ENCODE measurements at regions not wholly inside any gene's neighbourhood (a gene's known extent, or its start where the extent isn't known, plus 50 kb on each side); places are given as distances from the start of the nearest gene placed in this dataset.

DNA sequence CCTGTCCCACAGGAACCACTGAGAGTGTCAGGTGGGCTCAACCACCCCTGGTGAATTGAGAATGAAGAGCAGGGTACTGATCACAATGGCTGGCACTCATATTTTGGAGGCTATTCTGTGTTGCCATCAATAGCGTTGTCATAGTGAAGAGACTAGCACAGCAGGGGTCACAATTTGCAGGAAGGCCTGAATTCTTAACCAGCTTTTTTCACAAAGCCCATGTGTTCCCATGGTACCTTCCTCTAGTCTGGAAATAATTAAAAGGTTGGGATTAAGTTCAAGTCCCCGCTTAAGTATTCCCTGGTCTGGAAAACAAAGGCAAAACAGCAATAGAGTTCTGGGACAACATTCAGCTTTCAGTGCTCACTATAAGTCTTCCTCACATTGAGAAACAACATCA is 1051.7 kb downstream of the C4orf33 start:
- H3K36me3 ChIP-seq (ENCODE audit: insufficient read depth) = 0 out of 2 replicates have a peak, but pooled peaks cover 2% of the 10 kb centered on the region
- no peaks in the 10 kb centered on the region for H3K4me1 ChIP-seq (ENCODE audit: low read depth, poor library complexity, severe bottlenecking)
- H2AFZ ChIP-seq (ENCODE audit: low read depth) = no peak overlapping the region
- no peaks in the 10 kb centered on the region for H4K20me1 ChIP-seq (ENCODE audit: insufficient read depth)
- no peaks in the 10 kb centered on the region for H3K27me3 ChIP-seq (ENCODE audit: insufficient read depth, low read depth)
- no peak overlapping the region for H3K4me2 ChIP-seq
- no peak for TF ChIP-seq CTCF (conservative IDR thresholded peaks at IDR 0.05; ENCODE audit: low read depth, low read length)
- no peak overlapping the region for H3K27ac ChIP-seq
- no peak overlapping the region for H3K4me3 ChIP-seq (IDR thresholded peaks at IDR 0.05; ENCODE audit: insufficient read depth, low read depth, low read length)
- H3K79me2 ChIP-seq (ENCODE audit: insufficient read depth, low read depth) = no peaks in the 10 kb centered on the region
- no peak overlapping the region for H3K9ac ChIP-seq

DNA sequence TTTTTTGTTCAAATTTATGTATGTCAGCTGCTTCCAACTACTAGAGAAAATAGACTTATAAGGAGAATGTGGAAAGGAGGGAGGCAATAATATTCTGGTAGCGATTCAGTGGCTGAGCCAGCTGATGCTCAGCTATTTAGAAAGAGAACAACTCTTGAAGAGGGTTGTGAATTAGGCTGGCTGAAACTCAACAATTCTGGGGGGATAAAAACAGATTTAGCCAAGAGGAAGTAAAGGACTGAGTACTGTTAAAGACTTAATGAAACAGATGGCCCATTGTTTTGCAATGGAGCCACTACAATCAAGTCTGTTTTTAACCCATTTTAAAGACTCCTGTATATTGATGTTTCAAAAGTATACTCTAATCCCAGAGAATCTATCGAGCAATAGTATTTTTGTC is 1058.9 kb downstream of the C4orf33 start:
- no peak for TF ChIP-seq CTCF (conservative IDR thresholded peaks at IDR 0.05; ENCODE audit: low read depth, low read length)
- Histone ChIP-seq H3K27ac (no peak overlapping the region), H4K20me1 (ENCODE audit: insufficient read depth) (no peaks in the 10 kb centered on the region)

DNA sequence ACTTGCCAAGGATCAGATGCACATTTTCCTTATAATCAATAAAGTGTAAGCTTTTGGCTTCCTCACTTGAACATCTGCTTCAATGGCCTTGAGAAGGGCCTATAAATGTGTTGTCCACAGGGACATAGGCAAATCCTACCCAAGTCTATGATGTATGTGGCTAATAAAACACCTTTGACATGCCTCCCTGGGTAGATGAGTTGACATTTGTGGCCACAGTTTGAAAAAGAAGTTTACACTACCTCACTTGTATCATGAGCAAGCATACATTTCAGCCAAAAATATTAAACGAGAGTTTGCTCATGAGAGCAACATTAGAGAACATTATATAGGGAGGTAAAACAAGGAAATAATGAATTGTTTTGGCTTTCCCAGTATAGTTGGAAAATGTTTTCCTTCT is 1067.7 kb downstream of the C4orf33 start:
- Histone ChIP-seq H3K4me2 (no peak overlapping the region), H3K4me1 (ENCODE audit: low read depth, poor library complexity, severe bottlenecking) (no peaks in the 10 kb centered on the region), H3K36me3 (ENCODE audit: insufficient read depth) (no peaks in the 10 kb centered on the region), H2AFZ (ENCODE audit: low read depth) (no peak overlapping the region), H3K27me3 (ENCODE audit: insufficient read depth, low read depth) (no peaks in the 10 kb centered on the region), H3K9ac (no peak overlapping the region), H3K79me2 (ENCODE audit: insufficient read depth, low read depth) (no peaks in the 10 kb centered on the region), H3K4me3 (IDR thresholded peaks at IDR 0.05; ENCODE audit: insufficient read depth, low read depth, low read length) (no peak overlapping the region), H4K20me1 (ENCODE audit: insufficient read depth) (no peaks in the 10 kb centered on the region), H3K27ac (no peak overlapping the region)
- TF ChIP-seq CTCF (conservative IDR thresholded peaks at IDR 0.05; ENCODE audit: low read depth, low read length) = no peak

More for the DNA sequence above, 1058.9 kb downstream of the C4orf33 start:
- no peaks in the 10 kb centered on the region for H3K36me3 ChIP-seq (ENCODE audit: insufficient read depth)
- no peaks in the 10 kb centered on the region for H3K4me1 ChIP-seq (ENCODE audit: low read depth, poor library complexity, severe bottlenecking)
- no peak overlapping the region for H2AFZ ChIP-seq (ENCODE audit: low read depth)
- no peak overlapping the region for H3K9ac ChIP-seq
- no peak overlapping the region for H3K4me3 ChIP-seq (IDR thresholded peaks at IDR 0.05; ENCODE audit: insufficient read depth, low read depth, low read length)
- no peaks in the 10 kb centered on the region for H3K79me2 ChIP-seq (ENCODE audit: insufficient read depth, low read depth)
- H3K27me3 ChIP-seq (ENCODE audit: insufficient read depth, low read depth) = no peaks in the 10 kb centered on the region
- H3K4me2 ChIP-seq = no peak overlapping the region

DNA sequence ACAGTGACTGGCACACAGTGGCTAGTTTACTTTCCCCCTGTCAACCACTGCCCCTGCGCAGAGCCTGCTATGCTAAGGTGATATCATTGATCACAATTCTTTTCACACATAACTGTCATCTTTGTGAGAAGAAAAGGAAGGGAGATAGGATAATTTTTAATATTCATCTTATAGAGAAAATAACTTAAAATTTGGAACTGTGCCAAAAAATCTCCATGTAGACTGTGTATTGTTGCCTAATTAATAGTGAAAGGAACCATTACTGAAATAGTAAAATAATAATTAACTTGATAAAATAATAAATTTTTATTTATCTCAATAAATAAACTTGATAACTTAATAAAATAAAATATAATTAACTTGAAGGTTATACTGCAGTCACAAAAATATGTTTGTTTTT is 1069.4 kb downstream of the C4orf33 start:
- no peak overlapping the region for H3K4me2 ChIP-seq
- H3K4me1 ChIP-seq (ENCODE audit: low read depth, poor library complexity, severe bottlenecking) = no peaks in the 10 kb centered on the region
- no peak overlapping the region for H3K9ac ChIP-seq
- H3K36me3 ChIP-seq (ENCODE audit: insufficient read depth) = no peaks in the 10 kb centered on the region
- no peak for TF ChIP-seq CTCF (conservative IDR thresholded peaks at IDR 0.05; ENCODE audit: low read depth, low read length)
- no peaks in the 10 kb centered on the region for H3K79me2 ChIP-seq (ENCODE audit: insufficient read depth, low read depth)
- H2AFZ ChIP-seq (ENCODE audit: low read depth) = no peak overlapping the region
- H3K27me3 ChIP-seq (ENCODE audit: insufficient read depth, low read depth) = no peaks in the 10 kb centered on the region
- H3K27ac ChIP-seq = no peak overlapping the region
- H3K4me3 ChIP-seq (IDR thresholded peaks at IDR 0.05; ENCODE audit: insufficient read depth, low read depth, low read length) = no peak overlapping the region
- no peaks in the 10 kb centered on the region for H4K20me1 ChIP-seq (ENCODE audit: insufficient read depth)

All from KMS-11 (cell line).